Iris pigment epithelial cell (primary cell): ENCODE measurements at regions not wholly inside any gene's neighbourhood (a gene's known extent, or its start where the extent isn't known, plus 50 kb on each side); places are given as distances from the start of the nearest gene placed in this dataset.
A peak's percentile ranks its signal among the peaks of the same experiment; 100 is the strongest.

Experiments used
- DNase-seq: peaks from one replicate; pipeline ENCODE4 v3.0.0-alpha.2; 2011; ENCODE audit warnings: low read depth

DNA sequence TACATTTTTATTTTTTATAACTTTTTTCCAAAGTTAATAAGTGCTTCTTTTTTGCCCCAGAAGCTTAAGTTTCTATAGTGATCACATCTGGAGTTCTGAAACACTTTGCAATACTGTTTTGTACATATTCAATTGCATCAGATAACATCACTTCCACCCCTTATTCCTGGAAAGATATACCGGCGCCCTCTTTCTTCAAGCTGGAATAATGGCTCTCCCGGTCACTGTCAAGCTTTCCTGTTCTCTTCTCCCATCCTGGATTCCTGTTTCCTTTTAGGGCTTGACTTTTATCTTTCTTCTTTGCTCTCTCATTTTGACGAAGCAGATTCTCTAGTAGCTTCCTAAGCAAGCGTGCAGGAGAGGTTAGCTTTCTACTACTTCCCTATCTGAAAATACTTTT, 1866.8 kb downstream of the MRPL39 start:
- DNase-seq = no peak

DNA sequence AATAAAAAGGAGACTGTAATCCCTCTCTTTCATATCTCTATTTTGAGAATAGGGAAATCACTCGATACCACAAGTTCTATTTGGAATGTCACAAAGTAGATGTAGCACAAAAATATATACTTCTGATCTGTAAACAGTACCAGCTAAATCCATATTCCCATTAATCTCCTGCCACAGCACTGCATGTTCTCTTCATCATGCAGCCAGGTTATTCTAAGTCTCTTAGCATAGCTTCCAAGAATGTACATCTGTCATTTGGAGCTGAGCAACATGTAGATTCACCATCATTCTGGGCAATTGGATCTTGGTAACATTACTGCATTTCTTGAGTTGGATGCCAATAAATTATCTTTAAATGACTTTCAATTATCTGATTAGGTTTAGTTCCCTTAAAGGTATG, 1874.5 kb downstream of the MRPL39 start:
- DNase-seq = no peak

DNA sequence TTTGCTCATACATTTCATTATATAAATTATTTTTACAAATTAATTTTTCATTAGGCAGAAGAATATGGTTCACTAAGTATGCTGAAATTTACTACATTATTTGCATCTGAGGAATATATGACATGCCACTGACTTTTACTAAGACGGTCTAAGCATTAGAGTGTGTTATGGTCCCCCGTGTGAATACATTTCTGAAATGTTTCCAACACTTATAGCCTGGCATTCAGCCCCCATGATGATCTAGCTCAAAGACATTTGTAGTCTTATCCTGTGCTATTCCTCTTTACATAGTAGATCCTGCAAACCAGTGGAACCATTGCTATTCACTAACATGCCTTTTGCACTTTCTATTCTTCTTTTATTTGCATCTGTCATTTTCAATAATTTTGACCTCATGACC, 1878.0 kb downstream of the MRPL39 start:
- DNase-seq = no peak

DNA sequence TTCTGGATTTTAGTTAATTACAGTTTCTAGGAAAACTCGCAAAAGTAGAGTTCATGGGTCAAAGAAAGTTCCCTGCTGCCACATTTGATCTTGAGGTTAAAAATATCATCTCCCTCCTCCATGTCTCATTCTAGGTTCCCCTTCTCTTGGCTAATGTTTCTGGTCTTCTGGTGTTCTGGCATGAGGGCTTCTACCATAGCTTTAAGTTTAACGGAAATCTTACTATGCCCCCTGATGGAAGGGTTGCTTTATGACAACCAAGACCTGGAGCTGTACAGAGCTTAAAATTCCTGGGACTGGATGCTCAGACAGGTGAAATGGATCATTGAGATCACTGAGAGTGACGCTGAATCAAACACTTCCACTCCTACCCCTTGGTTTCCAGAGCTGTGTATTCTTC, 1881.7 kb downstream of the MRPL39 start:
- no peak for DNase-seq

DNA sequence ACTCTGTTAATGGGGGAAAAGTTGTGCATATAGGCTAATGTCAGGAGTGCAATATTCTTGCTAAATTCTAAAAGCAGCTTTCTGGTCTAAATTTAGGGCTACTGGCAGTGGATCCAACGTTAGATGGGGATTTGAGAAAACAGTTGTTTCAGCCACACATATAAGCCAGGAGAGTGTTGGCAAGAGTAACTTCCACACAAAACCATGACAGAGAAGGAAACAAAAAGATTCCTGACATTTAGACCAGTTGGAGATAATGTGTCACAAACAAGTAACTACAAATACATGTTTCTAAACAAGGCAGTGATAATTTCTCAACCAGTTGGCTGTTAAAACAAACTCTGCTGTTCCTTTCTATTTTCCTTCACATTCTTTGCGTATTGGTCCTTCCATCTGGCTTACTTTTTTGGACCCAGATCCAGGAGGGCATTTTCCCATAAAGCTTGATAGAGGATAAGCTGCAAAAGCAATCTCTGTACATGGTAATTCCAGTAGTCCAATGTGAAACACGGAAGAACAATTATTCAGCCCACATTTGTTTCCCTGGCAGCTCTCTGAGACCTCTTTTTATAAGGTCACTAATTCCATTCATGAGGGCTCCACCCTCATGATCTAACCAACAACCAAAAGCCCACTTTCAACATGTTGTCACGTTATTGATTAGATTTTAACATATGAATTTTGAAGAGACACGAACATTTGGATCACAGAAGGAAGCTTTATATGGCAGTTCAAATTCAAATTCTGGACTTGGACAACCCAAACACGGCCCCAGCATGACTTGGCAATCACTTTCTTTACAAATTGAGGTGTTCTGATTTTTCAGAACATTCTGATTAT, 1888.6 kb downstream of the MRPL39 start:
- no peak for DNase-seq

DNA sequence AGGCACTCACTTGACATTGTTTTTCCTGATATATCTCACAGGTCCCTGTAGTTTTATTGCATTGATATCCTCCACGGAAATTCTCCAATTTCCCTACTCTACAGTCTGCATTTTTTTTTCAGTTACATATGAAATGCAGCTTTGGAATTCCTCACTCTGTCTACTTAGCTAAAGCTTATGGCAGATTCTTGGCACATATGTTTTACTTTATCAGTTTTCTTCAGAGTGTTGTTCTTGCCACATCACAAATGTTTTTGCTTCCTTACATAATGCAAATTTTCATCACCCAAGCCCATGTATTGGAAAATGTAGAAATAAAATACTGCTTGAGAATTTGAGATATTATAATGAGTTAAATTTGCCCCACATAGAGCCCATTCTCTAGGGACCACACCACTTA, 1895.1 kb downstream of the MRPL39 start:
- DNase-seq = no peak

DNA sequence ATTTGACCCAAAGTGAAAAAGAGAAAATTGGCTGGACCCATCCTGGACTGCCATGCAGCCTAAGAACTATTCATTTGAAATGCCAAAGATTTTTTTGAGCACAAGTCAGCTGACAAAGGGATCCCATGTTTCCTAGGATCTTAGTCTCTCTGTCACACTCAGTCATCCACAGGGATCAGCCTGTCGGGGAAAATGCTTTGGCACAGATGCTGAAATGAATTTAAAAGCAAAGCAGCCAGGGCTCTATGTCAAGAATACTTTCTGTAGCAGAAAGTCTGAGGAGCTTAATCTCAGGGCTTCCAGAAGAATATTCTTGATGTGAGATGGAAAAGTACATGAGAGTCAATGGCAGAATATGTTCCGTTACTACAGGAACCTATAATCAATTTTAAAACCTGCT, 1900.8 kb downstream of the MRPL39 start:
- no peak for DNase-seq

DNA sequence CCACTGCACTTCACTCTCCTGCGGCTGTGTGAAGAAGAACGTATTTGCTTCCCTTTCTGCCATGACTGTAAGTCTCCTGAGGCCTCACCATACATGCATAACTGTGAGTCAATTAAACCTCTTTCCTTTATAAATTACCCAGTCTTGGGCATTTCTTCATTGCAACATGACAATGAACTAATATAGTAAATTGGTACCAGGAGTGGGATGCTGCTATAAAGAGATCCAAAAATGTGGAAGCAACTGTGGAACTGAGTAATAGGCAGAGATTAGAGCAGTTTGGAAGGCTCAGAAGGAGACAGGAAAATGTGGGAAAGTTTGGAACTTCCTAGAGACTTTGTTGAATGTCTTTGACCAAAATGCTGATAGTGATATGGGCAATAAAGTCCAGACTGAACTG, 1907.9 kb downstream of the MRPL39 start:
- no peak for DNase-seq

DNA sequence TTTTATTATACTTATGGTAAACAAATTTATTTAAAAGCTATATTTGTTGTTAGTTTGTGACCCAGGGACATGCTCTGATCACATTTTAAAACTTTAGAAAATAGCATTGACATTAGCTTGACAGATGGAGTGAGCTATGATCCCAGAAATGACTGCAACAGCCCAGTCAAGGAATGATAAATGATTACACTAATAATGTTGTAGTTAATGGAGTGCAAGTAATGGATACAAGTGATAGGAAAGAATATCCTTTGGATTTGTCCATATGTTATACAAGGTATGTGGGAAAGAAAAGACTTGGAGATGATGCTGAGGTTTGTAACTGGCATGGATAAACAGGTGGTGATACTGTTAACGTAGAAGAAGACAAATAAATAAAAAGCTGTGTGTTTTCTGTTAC, 1908.7 kb downstream of the MRPL39 start:
- no peak for DNase-seq

DNA sequence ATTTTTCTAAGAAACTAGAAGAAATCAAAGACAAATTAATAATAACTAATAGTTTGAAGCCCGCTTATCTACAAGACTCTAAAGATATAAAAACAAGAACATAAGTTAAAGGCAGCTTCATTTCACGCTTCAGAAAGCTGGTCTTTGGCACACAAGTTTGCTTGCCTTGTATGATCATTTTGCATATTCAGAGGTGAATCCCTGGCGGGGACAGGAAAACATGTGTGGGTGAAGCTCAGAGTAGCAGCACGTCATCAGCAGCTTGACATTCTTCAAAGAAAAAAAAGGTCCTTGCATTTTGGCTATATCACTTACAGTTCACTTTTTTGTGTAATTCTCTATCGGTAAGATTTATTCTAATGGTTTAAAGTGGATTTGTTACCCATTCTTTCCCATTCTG, 1911.8 kb downstream of the MRPL39 start:
- no peak for DNase-seq

DNA sequence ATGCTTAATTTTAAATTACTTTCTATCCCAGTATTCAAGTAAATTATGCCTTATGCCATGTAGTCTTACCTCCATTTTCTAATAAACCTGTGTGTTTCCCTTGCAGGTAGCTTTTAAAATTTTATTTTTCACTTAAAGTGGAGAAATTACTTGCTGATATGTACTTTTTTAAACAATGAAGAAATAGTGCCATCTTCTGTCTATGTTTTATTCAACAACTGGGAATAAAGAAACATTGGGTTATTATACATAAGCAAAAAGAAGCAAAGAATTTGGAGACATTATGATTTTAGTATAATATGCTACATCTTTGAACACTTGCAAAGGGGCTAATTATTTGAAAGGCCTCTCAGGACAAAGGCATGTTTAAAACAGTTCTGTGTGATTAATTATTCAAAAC, 1912.9 kb downstream of the MRPL39 start:
- no peak for DNase-seq

DNA sequence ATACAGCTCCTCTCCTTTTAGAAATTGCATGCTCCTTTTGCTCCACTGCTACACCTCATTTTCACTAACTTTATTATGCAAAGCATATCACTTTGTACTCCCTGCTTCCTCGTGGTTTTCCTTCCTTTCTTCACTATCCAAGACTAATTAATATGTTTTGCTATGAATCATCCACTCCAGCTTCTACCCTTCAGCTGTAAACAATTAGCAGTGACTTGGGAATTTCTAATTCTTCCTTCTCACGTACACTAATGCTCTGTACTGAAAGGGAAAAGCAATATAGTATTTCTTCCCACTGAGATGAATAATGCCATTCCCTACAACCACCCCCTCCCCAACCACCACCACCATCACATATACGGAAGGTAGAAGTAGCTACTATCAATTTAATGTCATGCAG, 1917.0 kb downstream of the MRPL39 start:
- DNase-seq = no peak

DNA sequence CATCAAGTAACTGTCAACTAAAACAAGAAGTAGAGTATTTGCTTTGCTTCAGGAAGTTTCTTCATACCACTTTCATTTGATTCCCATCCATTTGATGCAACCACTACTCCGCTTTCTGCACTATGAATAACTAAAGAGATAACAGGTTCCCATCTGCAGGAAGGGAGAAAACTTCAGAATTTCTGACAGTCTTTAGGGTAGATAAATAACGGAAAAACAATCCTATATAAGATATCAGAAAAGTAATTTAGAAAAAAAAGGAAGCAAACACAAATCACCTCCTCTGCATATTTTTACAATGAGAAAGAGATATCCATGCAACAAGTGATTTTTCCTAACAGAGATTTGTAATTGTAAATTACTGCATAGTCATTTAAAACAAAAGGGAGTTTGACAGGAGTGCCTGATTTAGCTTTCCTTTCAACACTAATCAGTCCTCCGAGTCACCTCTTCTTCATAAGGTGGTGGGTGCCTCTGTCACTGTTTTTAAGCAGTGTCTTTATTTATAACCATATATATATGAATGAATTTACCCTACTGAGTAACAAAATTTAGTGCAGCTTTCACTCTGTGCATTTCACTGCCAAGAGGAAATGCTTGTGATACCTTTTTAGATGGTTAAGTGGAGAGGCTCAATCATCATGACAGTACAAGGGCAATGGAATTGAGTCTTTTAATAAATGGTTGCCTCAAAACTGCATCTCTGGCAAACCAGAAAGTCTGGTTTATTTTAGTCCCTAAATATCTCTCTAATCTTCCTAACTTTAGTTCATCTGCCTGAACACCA, 1920.4 kb downstream of the MRPL39 start:
- DNase-seq = no peak

DNA sequence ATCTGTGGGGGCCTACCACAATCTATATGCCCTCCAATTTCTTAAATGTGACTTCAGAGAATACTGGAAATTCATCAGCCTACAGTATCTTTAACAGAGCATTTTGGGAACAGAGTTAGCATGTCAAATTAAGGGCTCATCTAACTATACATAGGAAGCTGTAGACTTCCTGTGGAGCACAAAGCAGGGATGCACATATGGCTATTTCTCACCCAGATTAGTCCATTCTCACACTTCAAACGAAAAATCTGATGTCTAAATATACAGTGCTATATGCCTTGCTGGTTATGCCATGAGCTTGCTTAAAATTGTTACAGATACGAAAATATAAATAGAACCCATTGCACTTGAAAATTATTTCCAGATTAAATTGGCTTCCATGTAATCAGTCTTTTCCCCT, 1922.8 kb downstream of the MRPL39 start:
- DNase-seq = no peak

DNA sequence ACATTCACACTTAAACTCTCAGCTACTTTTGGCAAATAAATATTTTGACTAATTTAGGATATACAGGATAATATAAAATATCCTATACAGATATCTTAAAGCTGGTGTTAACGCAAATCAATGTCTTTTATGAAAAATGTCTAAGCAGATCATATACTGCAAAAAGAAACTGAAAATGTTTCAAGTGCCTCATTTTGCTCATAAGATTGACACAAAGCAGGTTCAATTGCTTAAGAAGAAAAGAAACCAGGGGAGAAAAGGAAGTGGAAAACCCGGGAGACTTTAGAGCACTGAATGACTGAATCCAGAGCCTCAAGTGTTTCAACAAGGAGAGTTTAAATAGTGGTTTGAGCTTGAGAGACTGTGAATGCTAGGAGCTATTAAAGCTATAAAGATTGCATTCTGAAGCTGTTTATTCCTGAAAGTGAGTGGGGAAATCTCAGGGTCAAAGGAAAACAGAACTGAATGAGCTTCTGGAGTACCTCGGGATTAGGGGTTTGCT, 1943.0 kb downstream of the MRPL39 start:
- no peak for DNase-seq

DNA sequence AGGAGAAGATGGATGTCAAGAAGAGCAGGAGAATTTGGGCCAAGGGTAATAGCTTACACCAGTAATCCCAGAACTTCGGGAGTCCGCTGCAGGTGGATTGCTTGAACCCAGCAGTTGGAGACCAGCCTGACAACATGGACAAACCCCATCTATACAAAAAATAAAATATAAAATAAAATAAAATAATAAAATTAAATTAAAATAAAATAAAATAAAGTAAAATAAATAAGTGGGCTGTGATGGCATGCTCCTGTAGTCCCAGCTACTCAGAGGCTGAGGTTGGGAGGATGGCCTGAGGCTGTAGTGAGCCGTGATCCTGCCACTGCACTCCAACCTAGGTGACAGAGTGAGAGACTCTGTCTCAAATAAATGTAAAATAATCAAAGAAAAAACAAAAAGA, 1946.7 kb downstream of the MRPL39 start:
- DNase-seq = no peak

DNA sequence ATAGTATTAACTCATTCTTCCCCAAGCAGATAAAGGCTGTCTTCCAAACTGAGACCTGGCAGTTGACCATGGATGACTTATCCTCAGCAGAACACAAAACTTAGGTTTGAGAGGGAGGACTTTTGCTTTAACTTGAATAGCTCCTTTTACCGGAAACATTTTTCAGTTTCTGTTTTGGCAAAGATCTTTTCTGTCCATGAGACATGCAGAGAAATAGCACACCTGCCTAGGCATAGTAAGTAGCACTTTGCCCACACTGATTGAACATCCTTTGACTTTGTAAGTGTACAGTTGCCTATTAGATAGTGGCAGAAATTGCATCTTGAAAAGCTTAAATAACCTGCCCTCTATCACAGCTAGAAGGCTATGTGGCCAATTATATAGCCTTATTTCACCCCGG, 1962.5 kb downstream of the MRPL39 start:
- DNase-seq = no peak

DNA sequence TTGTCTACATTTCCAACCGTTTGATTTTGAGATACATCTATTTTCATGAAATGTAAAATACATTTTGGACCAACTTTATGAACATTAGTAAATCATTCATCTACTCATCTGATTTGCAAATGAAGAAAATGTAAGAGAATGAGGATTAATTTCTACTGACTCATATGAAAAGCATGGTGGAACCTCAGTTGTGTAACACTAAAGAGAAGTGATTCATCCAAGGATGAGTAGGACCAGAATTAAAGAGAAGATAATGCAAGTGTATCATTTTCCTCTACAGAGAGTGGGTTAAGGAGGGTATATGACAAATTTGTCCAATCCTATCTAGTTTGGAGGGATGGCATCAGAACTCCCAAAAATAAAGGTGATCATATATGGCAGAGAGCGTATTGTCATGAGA, 1967.6 kb downstream of the MRPL39 start:
- peak; percentile 0 for DNase-seq

DNA sequence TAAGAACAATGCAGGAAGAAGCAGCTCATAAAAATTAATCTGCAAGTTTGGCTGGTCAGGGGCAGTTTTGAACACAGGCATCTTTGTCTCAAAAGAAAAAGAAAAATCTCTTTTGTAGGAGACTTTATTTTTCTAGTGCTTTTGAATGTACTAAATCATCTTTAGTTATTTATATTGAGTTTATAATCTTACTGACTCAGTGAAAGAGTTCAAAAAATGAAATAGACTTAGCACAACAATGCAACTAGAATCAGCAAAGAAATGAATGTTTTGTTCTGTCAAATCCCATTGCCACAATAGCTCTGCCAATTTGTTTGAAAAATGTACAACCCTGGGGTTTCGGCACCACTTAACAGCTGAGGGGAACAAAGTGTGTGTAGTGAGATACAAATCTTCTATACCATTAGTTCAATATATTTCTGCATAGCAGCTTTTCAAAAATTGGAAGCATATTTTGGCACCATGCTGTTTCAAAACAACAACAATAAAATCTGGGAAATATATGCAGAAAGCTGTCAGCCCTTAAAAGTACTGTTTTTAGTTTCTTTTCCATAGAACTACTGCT, 1969.1 kb downstream of the MRPL39 start:
- DNase-seq = no peak

DNA sequence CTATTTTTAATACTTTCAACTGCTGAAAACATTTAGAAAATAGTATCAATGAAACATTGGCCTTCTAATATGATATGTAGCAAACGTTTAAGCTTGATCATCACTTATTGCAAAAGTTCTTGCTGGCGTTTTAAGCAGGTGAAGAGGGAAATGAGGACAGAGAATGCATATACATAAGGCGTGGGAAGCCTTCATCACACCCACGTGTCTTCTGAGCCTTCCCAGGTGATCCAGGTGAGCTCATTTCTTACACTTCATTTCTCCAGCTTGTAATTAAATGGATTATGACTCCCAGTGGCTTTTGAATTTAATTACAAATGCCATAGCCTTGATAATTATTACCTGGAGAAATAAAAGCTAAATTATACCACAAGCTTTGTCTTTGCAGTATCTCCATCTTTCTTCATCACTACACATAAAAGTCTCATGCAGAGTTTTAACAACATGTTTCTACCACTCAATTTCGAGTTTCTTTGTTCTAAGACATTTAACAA, 1973.8 kb downstream of the MRPL39 start:
- DNase-seq = no peak

DNA sequence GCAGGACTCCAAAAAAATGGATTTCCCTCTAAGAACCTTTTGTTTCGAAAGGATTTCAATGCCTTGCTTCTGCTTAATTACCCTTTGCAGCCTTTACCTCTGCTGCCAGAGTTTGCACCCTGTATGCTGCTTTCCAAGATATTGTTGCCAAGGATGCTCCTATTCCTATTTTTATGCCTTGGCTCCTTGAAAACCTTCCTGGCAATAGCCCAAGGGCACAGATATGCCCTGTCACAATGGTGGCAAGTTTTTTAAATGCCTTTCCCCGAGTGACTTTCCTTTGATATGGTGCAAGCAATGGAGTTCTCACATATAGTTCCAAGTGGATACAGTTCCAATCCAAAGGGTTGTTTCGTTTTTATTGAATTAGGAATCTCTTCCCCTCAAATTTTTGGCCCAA, 1983.0 kb downstream of the MRPL39 start:
- DNase-seq = no peak

DNA sequence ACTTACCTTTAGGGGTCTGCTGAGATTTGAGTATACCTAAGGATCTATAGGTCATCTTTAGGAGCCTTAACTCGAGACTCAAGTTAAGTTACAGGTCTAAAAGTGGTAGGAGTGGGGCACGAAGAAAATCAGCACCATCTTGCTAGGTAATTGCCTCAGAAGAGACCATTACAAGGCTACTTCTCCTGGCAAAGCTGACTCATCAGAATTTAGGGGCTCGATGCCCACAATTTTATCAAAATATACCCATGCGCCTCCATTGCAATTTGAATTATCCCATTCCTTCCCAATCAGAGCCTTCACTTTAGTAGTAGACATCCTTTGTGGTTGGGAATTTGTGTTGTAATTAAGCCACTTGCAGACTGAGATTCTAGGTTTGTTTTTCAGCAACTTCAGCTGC, 1994.3 kb downstream of the MRPL39 start:
- no peak for DNase-seq

DNA sequence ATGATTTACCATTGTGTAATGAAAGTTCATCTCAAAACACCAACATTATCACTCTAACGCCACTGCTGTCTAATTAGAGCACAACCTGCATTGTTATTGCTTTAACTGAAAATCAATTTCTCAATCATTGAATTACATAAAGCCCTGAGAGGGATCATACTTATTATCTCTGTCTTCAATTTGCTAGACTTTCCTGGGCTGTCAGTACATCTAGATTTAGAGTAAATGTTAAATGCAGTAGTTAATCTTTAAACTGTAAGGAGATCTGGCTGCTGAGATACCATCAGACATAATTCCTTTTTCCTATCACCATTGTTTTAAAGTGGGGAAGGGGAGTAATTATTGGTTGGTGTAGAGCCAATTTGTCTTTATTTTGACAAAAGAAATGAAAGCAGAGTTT, 1995.1 kb downstream of the MRPL39 start:
- DNase-seq = no peak
